Adrenal gland (tissue), 5 donors: ENCODE measurements at regions not wholly inside any gene's neighbourhood (a gene's known extent, or its start where the extent isn't known, plus 50 kb on each side); places are given as distances from the start of the nearest gene placed in this dataset.

Source experiments
- POLR2A ChIP-seq, 2 donors: fragments of 450-650 bp; IDR thresholded peaks; one replicate each; pipeline ENCODE4 v1.6.1; 2017; ENCODE audit warnings: antibody characterized with exemption in 2 of 2, mild to moderate bottlenecking in 2 of 2, moderate library complexity in 1 of 2
- TF ChIP-seq, protein P1 (sequence below), 6 experiments: fragments of 450-650 bp in 4 of 6; fragments of 200-600 bp in 2 of 6; sonication (generic) in 1 of 6; IDR thresholded peaks; 1 replicate in 5 of 6; 2 replicates in 1 of 6; pipeline versions ENCODE4 v1.5.1 to v1.8.0; 2016 to 2021; ENCODE audit warnings: antibody characterized with exemption in 6 of 6, mild to moderate bottlenecking in 2 of 6, moderate library complexity in 1 of 6
- donor health status: DM: no; HTN: no; CAD: no.

GRCh38 chr5:50898966-50899365 lies 232.5 kb downstream of the PARP8 start:
- TF ChIP-seq, protein P1, sequence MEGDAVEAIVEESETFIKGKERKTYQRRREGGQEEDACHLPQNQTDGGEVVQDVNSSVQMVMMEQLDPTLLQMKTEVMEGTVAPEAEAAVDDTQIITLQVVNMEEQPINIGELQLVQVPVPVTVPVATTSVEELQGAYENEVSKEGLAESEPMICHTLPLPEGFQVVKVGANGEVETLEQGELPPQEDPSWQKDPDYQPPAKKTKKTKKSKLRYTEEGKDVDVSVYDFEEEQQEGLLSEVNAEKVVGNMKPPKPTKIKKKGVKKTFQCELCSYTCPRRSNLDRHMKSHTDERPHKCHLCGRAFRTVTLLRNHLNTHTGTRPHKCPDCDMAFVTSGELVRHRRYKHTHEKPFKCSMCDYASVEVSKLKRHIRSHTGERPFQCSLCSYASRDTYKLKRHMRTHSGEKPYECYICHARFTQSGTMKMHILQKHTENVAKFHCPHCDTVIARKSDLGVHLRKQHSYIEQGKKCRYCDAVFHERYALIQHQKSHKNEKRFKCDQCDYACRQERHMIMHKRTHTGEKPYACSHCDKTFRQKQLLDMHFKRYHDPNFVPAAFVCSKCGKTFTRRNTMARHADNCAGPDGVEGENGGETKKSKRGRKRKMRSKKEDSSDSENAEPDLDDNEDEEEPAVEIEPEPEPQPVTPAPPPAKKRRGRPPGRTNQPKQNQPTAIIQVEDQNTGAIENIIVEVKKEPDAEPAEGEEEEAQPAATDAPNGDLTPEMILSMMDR (IDR thresholded peaks at IDR 0.05) = no peak
- no peak for TF ChIP-seq POLR2A (IDR thresholded peaks at IDR 0.05)
